ENCODE measurements at regions not wholly inside any gene's neighbourhood (a gene's known extent, or its start where the extent isn't known, plus 50 kb on each side); places are given as distances from the start of the nearest gene placed in this dataset.

GRCh38 chr9:23438299-23438907 lies 387.6 kb downstream of the ELAVL2 start:
- no peak for DNase-seq (ENCODE audit: low spot score)

- no peak for DNase-seq (ENCODE audit: low spot score)
These were observed 384.8 kb downstream of the ELAVL2 start for GRCh38 chr9:23441275-23441674.

GRCh38 chr9:23444658-23445057 lies 381.4 kb downstream of the ELAVL2 start:
- DNase-seq (ENCODE audit: low spot score): no peak

- no peak for DNase-seq (ENCODE audit: low spot score)
These were observed 378.9 kb downstream of the ELAVL2 start for GRCh38 chr9:23447166-23447565.

GRCh38 chr9:23447944-23448343 lies 378.1 kb downstream of the ELAVL2 start:
- DNase-seq (ENCODE audit: low spot score): no peak

- no peak for DNase-seq (ENCODE audit: low spot score)
These were observed 374.1 kb downstream of the ELAVL2 start for GRCh38 chr9:23451802-23452418.

- DNase-seq (ENCODE audit: low spot score): no peak
These were observed 361.8 kb downstream of the ELAVL2 start for GRCh38 chr9:23464275-23464674.

GRCh38 chr9:23467276-23467675 lies 358.8 kb downstream of the ELAVL2 start:
- DNase-seq (ENCODE audit: low spot score): no peak

- no peak for DNase-seq (ENCODE audit: low spot score)
These were observed 348.1 kb downstream of the ELAVL2 start for GRCh38 chr9:23477908-23478307.

- DNase-seq (ENCODE audit: low spot score): no peak
These were observed 342.5 kb downstream of the ELAVL2 start for GRCh38 chr9:23483566-23483965.

- DNase-seq (ENCODE audit: low spot score): peak; percentile 62
These were observed 333.7 kb downstream of the ELAVL2 start for GRCh38 chr9:23492126-23493002.

- DNase-seq (ENCODE audit: low spot score): no peak
These were observed 332.8 kb downstream of the ELAVL2 start for GRCh38 chr9:23493219-23493618.

- DNase-seq (ENCODE audit: low spot score): no peak
These were observed 329.4 kb downstream of the ELAVL2 start for GRCh38 chr9:23496489-23497136.

GRCh38 chr9:23497137-23497504 lies 328.9 kb downstream of the ELAVL2 start:
- DNase-seq (ENCODE audit: low spot score): no peak

- DNase-seq (ENCODE audit: low spot score): no peak
These were observed 324.0 kb downstream of the ELAVL2 start for GRCh38 chr9:23502004-23502403.

GRCh38 chr9:23522952-23523351 lies 303.1 kb downstream of the ELAVL2 start:
- DNase-seq (ENCODE audit: low spot score): no peak

- DNase-seq (ENCODE audit: low spot score): peak; percentile 5
These were observed 301.4 kb downstream of the ELAVL2 start for GRCh38 chr9:23524607-23525155.

- peak; percentile 3 for DNase-seq (ENCODE audit: low spot score)
These were observed 299.2 kb downstream of the ELAVL2 start for GRCh38 chr9:23526806-23527205.

GRCh38 chr9:23532282-23532681 lies 293.8 kb downstream of the ELAVL2 start:
- DNase-seq (ENCODE audit: low spot score): no peak

GRCh38 chr9:23537192-23538066 lies 288.6 kb downstream of the ELAVL2 start:
- DNase-seq (ENCODE audit: low spot score): no peak

- no peak for DNase-seq (ENCODE audit: low spot score)
These were observed 288.0 kb downstream of the ELAVL2 start for GRCh38 chr9:23538067-23538402.

Data from A172 (cell line).